ENCODE measurements at regions not wholly inside any gene's neighbourhood (a gene's known extent, or its start where the extent isn't known, plus 50 kb on each side); places are given as distances from the start of the nearest gene placed in this dataset.

- TF ChIP-seq RAD21 (IDR thresholded peaks at IDR 0.05; ENCODE audit: low read depth) (no peak), TCF7L2 (IDR thresholded peaks at IDR 0.05; ENCODE audit: borderline replicate concordance, extremely low read depth, insufficient read depth, insufficient read length) (no peak)
These were observed 340.8 kb downstream of the BCAT1 start (continued) for GRCh38 chr12:24608108-24608507.

DNA sequence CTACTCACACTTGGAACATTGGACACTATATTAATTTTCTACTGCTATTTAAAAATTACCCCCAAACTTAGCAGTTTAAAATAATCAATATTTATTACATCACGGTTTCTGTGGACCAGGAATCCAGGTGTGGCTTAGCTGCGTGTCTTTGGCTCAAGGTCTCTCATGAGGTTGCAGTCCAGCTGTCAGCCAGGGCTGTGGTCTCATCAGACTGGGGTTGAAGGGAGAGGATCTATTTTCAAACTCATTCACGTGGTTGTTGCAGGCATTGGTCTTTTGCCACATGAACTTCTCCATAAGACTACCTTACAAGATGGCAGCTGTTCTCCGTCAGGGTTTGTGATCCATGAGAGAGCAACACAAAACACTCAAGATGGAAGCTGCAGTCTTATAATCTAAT, 343.0 kb downstream of the BCAT1 start:
- Histone ChIP-seq H3K27ac (ENCODE audit: low read depth, low read length) (no peak overlapping the region), H3K9ac (ENCODE audit: low read length) (no peak overlapping the region), H2AFZ (ENCODE audit: low read depth, low read length, poor library complexity, severe bottlenecking) (no peak overlapping the region), H3K27me3 (ENCODE audit: insufficient read depth, low read length) (no peaks in the 10 kb centered on the region), H3K79me2 (ENCODE audit: insufficient read depth, low read length) (no peaks in the 10 kb centered on the region), H4K20me1 (ENCODE audit: insufficient read depth) (no peaks in the 10 kb centered on the region), H3K9me2 (ENCODE audit: insufficient read depth) (no peaks in the 10 kb centered on the region), H3K36me3 (ENCODE audit: control insufficient read depth in 1 of 2, insufficient read depth in 2 of 2, low read length in 2 of 2) (no peaks in the 10 kb centered on the region), H3K4me3 (replicated peaks in 1 of 2; ENCODE audit: low read depth in 1 of 2, low read length in 2 of 2) (no peak overlapping the region), H3K4me1 (ENCODE audit: control insufficient read depth in 1 of 2, insufficient read depth in 2 of 2, low read length in 2 of 2) (no peaks in the 10 kb centered on the region), H3K9me3 (ENCODE audit: control insufficient read depth in 1 of 2, insufficient read depth in 1 of 2, low read depth in 1 of 2, low read length in 2 of 2) (peaks cover 9 to 21% of the 10 kb centered on the region in 2 experiments; a peak in 2 of 4 replicates), H3K4me2 (ENCODE audit: low read length) (no peak overlapping the region)
- TF ChIP-seq REST (IDR thresholded peaks at IDR 0.05; ENCODE audit: low read depth) (no peak), POLR2AphosphoS5 (IDR thresholded peaks at IDR 0.05; ENCODE audit: low read depth, low read length) (no peak), YY1 (IDR thresholded peaks at IDR 0.05; ENCODE audit: extremely low read depth, insufficient replicate concordance, low read depth, low read length) (no peak), EGR1 (IDR thresholded peaks at IDR 0.05; ENCODE audit: low read depth) (no peak), TCF7L2 (IDR thresholded peaks at IDR 0.05; ENCODE audit: borderline replicate concordance, extremely low read depth, insufficient read depth, insufficient read length) (no peak), SP1 (IDR thresholded peaks at IDR 0.05; ENCODE audit: low read depth) (no peak), RAD21 (IDR thresholded peaks at IDR 0.05; ENCODE audit: low read depth) (no peak), JUND (IDR thresholded peaks at IDR 0.05) (no peak), CEBPB (IDR thresholded peaks at IDR 0.05; ENCODE audit: low read depth) (no peak), POLR2A (IDR thresholded peaks at IDR 0.05; ENCODE audit: borderline replicate concordance, extremely low read depth, insufficient read depth, insufficient read length) (no peak), EZH2 (IDR thresholded peaks at IDR 0.05) (no peak), SIN3A (IDR thresholded peaks at IDR 0.05; ENCODE audit: low read depth) (no peak), CBX3 (IDR thresholded peaks at IDR 0.05; ENCODE audit: low read depth) (no peak)
- TF ChIP-seq, protein P1, sequence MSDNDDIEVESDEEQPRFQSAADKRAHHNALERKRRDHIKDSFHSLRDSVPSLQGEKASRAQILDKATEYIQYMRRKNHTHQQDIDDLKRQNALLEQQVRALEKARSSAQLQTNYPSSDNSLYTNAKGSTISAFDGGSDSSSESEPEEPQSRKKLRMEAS (IDR thresholded peaks at IDR 0.05) = no peak
- TF ChIP-seq, protein P2, sequence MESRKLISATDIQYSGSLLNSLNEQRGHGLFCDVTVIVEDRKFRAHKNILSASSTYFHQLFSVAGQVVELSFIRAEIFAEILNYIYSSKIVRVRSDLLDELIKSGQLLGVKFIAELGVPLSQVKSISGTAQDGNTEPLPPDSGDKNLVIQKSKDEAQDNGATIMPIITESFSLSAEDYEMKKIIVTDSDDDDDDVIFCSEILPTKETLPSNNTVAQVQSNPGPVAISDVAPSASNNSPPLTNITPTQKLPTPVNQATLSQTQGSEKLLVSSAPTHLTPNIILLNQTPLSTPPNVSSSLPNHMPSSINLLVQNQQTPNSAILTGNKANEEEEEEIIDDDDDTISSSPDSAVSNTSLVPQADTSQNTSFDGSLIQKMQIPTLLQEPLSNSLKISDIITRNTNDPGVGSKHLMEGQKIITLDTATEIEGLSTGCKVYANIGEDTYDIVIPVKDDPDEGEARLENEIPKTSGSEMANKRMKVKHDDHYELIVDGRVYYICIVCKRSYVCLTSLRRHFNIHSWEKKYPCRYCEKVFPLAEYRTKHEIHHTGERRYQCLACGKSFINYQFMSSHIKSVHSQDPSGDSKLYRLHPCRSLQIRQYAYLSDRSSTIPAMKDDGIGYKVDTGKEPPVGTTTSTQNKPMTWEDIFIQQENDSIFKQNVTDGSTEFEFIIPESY (IDR thresholded peaks at IDR 0.05; ENCODE audit: extremely low read depth, insufficient replicate concordance, low read length) = no peak
- ChIA-PET RAD21 (ENCODE audit: low non-redundant PET in 1 of 2, low total read pairs in 2 of 2, uncharacterized antibody in 2 of 2, unreplicated experiment in 2 of 2) (no interaction called here), POLR2A (no interaction called here), CTCF (no interaction called here)
- ATAC-seq = no peak
- intact Hi-C loops (cut with micrococcal nuclease) = no loop called here
- BruUV-seq (replicated peaks) = no TSS peak
- no peak for DNase-seq (ENCODE audit: low read depth, low spot score)

Data from HCT116 (cell line).